ENCODE measurements at regions not wholly inside any gene's neighbourhood (a gene's known extent, or its start where the extent isn't known, plus 50 kb on each side); places are given as distances from the start of the nearest gene placed in this dataset.

GRCh38 chr13:21965095-21965494 is 294.2 kb downstream of the FGF9 start:
- TF ChIP-seq CTCF (IDR thresholded peaks at IDR 0.05 in 4 of 5, conservative IDR thresholded peaks at IDR 0.05 in 1 of 5) (no peak), POLR2A (IDR thresholded peaks at IDR 0.05) (no peak)

All from gastrocnemius medialis (tissue), 4 donors.